ENCODE measurements at regions not wholly inside any gene's neighbourhood (a gene's known extent, or its start where the extent isn't known, plus 50 kb on each side); places are given as distances from the start of the nearest gene placed in this dataset.

DNA sequence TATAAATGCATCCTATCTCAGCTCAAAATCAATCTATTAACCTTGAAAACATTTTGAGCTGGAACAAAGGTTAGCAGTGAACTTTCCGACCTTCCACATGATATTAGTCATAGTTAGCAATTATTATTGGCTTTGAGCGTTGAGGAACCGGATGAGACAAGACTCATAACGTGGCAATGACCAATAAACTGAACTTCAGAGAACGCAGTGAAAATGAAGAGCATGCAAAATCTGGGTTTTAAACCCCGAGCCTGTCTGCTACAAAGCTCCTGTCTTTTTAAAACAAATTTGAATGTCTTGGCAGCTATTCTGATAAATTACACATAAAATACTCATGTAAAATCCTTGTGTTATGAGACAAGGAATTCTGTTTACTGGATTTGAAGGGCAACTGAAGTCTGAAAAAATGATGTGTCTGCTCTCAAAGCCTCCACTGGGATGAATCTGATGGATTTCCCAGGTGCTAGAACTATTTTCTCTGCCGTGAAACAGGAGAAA is 74.7 kb upstream of the ITGB1 start:
- Histone ChIP-seq H3K4me3 (ENCODE audit: control extremely low read depth in 1 of 5, extremely low read depth in 1 of 5, insufficient read depth in 1 of 5, low read depth in 2 of 5, low read length in 4 of 5) (no peak overlapping the region), H3K4me2 (replicated peaks; ENCODE audit: low read depth, low read length, poor library complexity, severe bottlenecking) (no peak overlapping the region)

More for the DNA sequence above, 74.7 kb upstream of the ITGB1 start:
- CTCF ChIA-PET, result interaction anchor here (1.3 kb wide), 1 partner anchor 24 kb away, joined by 3 read pairs; no protein-coding TSS in a partner anchor
- Histone ChIP-seq H3K79me2 (ENCODE audit: control insufficient read depth, insufficient read depth, low read length) (no peaks in the 10 kb centered on the region), H3K9me3 (ENCODE audit: control extremely low read depth in 1 of 3, control insufficient read depth in 2 of 3, insufficient read depth in 1 of 3, low read length in 2 of 3) (peaks cover 0 to 12% (median 0%) of the 10 kb centered on the region in 3 donors), H2AFZ (ENCODE audit: insufficient read depth, low read depth, low read length, poor library complexity, severe bottlenecking) (no peak overlapping the region), H3K27ac (ENCODE audit: low read length in 2 of 2) (no peak overlapping the region), H3K9ac (ENCODE audit: low read length) (no peak overlapping the region), H4K20me1 (ENCODE audit: control insufficient read depth, insufficient read depth, low read length, poor library complexity, severe bottlenecking) (no peaks in the 10 kb centered on the region), H3K4me1 (ENCODE audit: control insufficient read depth in 2 of 2, insufficient read depth in 2 of 2, low read length in 2 of 2) (peaks cover 0 to 1% of the 10 kb centered on the region in 2 donors), H3K27me3 (replicated peaks in 1 of 4; ENCODE audit: control extremely low read depth in 1 of 4, control insufficient read depth in 3 of 4, insufficient read depth in 4 of 4, low read length in 3 of 4) (no peaks in the 10 kb centered on the region), H3K36me3 (replicated peaks in 1 of 2; ENCODE audit: control extremely low read depth in 1 of 2, control insufficient read depth in 1 of 2, extremely low read depth in 1 of 2, insufficient read depth in 2 of 2, low read length in 1 of 2) (no peaks in the 10 kb centered on the region)
- intact Hi-C loops (cut with micrococcal nuclease), result no loop called here
- H3K9me3 Mint-ChIP-seq (ENCODE audit: insufficient read depth), result no peaks in the 10 kb centered on the region
- H3K27ac Mint-ChIP-seq, result no peak overlapping the region
- H3K27me3 Mint-ChIP-seq, result peaks cover 7% of the 10 kb centered on the region
- H3K4me3 Mint-ChIP-seq, result no peak overlapping the region
- DNase-seq (no peak), ATAC-seq (ENCODE audit: low read depth) (no peak)
- whole genome bisulfite sequencing (ENCODE audit: insufficient coverage), result 94% methylated on average over 4 of the region's 7 CpGs
- peaks cover 5% of the 10 kb centered on the region for H3K4me1 Mint-ChIP-seq
- POLR2A ChIA-PET, result interaction anchor here (0.5 kb wide), 1 partner anchor 48 kb away, joined by 6 read pairs; no protein-coding TSS in a partner anchor
- TF ChIP-seq, protein P1, sequence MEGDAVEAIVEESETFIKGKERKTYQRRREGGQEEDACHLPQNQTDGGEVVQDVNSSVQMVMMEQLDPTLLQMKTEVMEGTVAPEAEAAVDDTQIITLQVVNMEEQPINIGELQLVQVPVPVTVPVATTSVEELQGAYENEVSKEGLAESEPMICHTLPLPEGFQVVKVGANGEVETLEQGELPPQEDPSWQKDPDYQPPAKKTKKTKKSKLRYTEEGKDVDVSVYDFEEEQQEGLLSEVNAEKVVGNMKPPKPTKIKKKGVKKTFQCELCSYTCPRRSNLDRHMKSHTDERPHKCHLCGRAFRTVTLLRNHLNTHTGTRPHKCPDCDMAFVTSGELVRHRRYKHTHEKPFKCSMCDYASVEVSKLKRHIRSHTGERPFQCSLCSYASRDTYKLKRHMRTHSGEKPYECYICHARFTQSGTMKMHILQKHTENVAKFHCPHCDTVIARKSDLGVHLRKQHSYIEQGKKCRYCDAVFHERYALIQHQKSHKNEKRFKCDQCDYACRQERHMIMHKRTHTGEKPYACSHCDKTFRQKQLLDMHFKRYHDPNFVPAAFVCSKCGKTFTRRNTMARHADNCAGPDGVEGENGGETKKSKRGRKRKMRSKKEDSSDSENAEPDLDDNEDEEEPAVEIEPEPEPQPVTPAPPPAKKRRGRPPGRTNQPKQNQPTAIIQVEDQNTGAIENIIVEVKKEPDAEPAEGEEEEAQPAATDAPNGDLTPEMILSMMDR (IDR thresholded peaks at IDR 0.05), result no peak
- no peak for TF ChIP-seq EZH2 (IDR thresholded peaks at IDR 0.05; ENCODE audit: borderline replicate concordance, insufficient read depth, low read depth, low read length, poor library complexity, severe bottlenecking)

Measured in B cell (primary cell).